Fibroblast of lung (primary cell): ENCODE measurements at regions not wholly inside any gene's neighbourhood (a gene's known extent, or its start where the extent isn't known, plus 50 kb on each side); places are given as distances from the start of the nearest gene placed in this dataset.

Source experiments
- EZH2 ChIP-seq: IDR thresholded peaks from 2 replicates; pipeline ENCODE4 v1.5.1; 2012; ENCODE audit warnings: low read length, control low read depth, mild to moderate bottlenecking; ENCODE audit errors: missing control alignments
- TF ChIP-seq, protein P1 (sequence below), 2 donors: IDR thresholded peaks in 1 of 2; conservative IDR thresholded peaks in 1 of 2; 1 replicate in 1 of 2; 2 replicates in 1 of 2; pipeline ENCODE4 v1.5.1; 2011 to 2012; ENCODE audit warnings: low read length in 2 of 2, control low read depth in 1 of 2, inconsistent platforms in 1 of 2, low read depth in 1 of 2, mild to moderate bottlenecking in 1 of 2

DNA sequence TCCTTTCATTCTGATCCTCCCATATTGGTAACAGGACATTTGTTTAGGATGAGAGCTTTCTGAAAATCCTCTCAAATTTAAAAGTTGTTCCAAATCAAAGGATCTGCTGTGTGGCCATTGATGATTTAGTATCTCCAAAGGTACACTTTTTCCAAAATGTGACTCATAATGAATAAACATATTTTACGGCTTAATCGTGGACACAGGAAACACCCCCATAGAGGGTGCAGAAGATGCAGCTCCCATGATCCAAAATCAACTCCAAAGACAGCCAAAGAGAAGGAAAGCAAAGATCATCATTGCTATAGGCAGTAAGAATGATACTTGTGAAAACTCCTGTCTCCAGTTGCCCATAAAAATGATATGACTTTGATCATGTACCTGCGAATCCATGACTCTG is 239.7 kb downstream of the PIK3R1 start:
- TF ChIP-seq, protein P1, sequence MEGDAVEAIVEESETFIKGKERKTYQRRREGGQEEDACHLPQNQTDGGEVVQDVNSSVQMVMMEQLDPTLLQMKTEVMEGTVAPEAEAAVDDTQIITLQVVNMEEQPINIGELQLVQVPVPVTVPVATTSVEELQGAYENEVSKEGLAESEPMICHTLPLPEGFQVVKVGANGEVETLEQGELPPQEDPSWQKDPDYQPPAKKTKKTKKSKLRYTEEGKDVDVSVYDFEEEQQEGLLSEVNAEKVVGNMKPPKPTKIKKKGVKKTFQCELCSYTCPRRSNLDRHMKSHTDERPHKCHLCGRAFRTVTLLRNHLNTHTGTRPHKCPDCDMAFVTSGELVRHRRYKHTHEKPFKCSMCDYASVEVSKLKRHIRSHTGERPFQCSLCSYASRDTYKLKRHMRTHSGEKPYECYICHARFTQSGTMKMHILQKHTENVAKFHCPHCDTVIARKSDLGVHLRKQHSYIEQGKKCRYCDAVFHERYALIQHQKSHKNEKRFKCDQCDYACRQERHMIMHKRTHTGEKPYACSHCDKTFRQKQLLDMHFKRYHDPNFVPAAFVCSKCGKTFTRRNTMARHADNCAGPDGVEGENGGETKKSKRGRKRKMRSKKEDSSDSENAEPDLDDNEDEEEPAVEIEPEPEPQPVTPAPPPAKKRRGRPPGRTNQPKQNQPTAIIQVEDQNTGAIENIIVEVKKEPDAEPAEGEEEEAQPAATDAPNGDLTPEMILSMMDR (conservative IDR thresholded peaks at IDR 0.05 in 1 of 2, IDR thresholded peaks at IDR 0.05 in 1 of 2; ENCODE audit: low read depth in 1 of 2, low read length in 2 of 2): no peak
- TF ChIP-seq EZH2: no peak
